ENCODE measurements at regions not wholly inside any gene's neighbourhood (a gene's known extent, or its start where the extent isn't known, plus 50 kb on each side); places are given as distances from the start of the nearest gene placed in this dataset.

DNA sequence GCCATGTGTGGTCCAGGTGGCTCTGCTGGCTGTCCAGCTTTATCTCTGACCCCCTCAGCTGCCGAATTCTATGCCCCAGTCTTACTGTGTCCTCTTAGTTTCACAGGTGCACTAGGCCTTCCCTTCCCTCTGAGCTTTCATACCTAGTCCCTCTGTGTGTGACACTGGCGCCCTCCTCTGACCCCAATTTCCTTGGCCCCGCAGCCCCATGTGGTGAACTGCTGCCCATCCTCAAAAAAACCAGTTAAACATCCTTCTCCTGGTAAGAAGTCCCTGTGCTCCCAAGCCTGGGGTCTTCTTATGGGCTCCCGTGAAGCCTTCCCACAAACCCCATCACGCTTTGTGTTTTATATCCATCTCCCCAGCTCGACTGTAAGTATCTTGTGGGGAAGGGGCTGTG is 93.9 kb upstream of the TSPAN2 start:
- TF ChIP-seq, protein P1, sequence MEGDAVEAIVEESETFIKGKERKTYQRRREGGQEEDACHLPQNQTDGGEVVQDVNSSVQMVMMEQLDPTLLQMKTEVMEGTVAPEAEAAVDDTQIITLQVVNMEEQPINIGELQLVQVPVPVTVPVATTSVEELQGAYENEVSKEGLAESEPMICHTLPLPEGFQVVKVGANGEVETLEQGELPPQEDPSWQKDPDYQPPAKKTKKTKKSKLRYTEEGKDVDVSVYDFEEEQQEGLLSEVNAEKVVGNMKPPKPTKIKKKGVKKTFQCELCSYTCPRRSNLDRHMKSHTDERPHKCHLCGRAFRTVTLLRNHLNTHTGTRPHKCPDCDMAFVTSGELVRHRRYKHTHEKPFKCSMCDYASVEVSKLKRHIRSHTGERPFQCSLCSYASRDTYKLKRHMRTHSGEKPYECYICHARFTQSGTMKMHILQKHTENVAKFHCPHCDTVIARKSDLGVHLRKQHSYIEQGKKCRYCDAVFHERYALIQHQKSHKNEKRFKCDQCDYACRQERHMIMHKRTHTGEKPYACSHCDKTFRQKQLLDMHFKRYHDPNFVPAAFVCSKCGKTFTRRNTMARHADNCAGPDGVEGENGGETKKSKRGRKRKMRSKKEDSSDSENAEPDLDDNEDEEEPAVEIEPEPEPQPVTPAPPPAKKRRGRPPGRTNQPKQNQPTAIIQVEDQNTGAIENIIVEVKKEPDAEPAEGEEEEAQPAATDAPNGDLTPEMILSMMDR (conservative IDR thresholded peaks at IDR 0.05; ENCODE audit: low read depth, low read length): peak; percentile 26
- no peak for DNase-seq (ENCODE audit: low read depth)
- no peak overlapping the region for H3K4me3 ChIP-seq (ENCODE audit: low read depth, low read length)

DNA sequence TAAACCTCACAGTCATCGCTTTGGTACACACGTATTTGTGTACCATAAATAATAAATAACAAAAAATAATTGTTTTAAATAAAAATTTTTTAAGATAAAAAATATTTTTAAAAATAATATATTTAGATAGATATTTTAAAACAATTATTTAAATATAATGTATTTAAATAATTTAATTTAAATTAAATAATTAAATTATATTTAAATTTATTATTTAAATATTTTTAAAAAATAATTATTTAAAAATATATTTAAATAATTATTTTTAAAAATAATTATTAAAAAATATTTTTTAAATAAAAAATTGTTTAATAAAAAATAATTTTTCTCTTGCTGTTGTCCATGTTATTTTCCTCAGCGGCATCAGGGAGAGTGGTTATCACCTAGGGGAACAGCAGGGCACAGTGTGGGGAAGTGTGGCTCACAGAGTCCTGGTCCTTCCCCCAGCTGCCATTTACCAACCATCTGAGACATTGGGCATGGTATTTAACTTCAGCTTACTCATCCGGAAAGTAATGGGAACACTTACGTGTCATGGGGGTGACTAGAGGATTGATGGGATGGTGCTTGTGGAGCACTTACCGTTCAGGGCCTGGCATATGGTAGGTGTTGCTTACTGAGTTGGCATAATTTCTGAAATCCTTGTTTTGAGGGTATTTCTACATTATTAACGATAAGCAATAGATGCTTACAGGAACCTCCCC is 92.9 kb upstream of the TSPAN2 start:
- H3K4me3 ChIP-seq (ENCODE audit: low read depth, low read length): no peak overlapping the region
- DNase-seq (ENCODE audit: low read depth): peak; percentile 56
- TF ChIP-seq, protein P1 (conservative IDR thresholded peaks at IDR 0.05; ENCODE audit: low read depth, low read length): no peak

DNA sequence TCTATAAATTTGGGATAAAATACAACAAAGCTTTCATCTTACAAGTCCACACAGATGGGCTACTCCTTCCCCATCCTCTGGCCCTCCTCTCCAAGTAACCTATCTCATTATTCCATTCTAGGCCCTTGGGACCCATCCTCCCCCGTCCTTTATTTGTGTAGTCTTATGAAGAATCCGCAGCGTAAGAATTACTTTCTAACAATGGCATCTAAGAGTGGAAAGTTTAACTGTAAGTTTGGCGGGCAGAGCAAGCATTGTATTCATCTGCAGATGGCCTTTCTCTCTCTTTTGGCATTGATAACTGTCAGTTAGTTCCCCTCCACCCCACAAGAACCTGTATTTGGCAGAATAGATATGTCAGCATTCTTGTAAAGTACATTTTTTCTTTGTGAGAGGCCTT is 91.9 kb upstream of the TSPAN2 start:
- TF ChIP-seq, protein P1 (conservative IDR thresholded peaks at IDR 0.05; ENCODE audit: low read depth, low read length): no peak
- no peak for DNase-seq (ENCODE audit: low read depth)
- no peak overlapping the region for H3K4me3 ChIP-seq (ENCODE audit: low read depth, low read length)

DNA sequence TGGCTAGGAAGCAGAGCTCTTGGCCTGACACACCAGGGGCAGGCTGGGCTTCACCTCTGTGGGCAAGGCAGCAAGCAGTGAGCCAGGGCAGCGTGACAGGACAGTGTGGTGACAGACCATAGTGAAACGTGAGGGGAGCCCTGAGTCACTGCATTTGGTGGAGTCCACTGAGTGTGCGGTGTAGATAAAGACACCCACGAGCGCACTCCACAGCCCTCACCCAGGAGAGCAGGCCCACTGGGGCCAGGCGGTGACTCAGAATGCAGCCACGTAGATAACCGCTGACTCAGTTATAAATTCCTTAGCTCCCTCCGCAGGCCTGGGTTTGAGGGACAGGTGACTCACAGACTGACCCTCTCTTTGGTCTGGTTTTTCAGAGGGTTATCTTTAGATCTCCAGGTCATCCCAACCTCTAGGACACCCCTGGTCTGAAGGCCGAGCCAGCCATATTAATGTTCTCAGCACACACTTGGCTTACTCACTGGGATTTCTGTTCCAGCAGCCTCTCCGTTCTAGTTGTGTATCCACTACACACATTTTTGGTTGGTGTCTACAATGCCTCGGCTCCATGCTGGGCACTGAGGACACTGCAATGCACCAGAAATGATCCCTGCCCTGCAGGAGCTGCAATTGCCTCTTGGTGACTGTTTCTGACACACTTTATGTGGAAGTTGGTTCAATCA is 90.2 kb upstream of the TSPAN2 start:
- TF ChIP-seq, protein P1 (conservative IDR thresholded peaks at IDR 0.05; ENCODE audit: low read depth, low read length): no peak
- no peak overlapping the region for H3K4me3 ChIP-seq (ENCODE audit: low read depth, low read length)
- DNase-seq (ENCODE audit: low read depth): peak; percentile 90

DNA sequence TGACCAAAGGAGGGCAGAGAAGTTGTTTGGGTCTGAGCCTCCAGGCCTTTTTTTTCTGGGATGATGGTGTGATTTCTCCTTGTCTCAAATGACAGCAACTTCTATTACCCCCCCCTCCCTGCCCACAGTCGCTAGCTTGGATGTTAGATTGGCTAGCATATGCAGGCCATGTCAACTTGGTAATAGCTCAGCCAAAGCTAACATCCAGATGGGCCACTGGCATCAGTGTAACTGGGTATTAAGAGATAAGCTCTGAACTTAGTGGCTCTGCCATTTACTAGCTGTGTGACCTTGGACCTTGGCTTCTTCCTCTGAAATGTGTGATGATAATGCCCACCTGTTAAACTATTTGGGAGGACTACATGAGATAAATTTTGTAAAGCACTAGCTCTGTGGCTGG is 86.9 kb upstream of the TSPAN2 start:
- TF ChIP-seq, protein P1 (conservative IDR thresholded peaks at IDR 0.05; ENCODE audit: low read depth, low read length): no peak
- no peak overlapping the region for H3K4me3 ChIP-seq (ENCODE audit: low read depth, low read length)
- no peak for DNase-seq (ENCODE audit: low read depth)

DNA sequence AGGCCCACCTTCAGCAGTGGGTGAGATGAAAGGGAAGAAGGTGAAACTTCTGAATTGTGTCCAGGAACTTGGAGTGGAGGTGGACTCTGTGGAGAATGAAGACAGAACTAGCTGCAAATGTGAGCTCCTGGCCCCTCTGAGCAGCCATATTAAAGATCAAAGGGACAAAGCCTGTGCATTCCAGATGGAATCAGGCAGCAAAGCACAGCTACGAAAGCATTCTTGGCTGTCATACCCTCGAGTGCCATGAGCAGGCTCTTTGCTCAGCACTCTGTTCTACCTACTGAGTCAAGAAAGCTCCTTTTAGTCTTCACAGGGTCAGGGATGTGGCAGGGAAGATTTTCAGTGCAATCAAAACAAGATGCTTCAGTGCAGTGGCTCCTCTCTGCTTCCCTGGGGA is 86.3 kb upstream of the TSPAN2 start:
- no peak overlapping the region for H3K4me3 ChIP-seq (ENCODE audit: low read depth, low read length)
- DNase-seq (ENCODE audit: low read depth): no peak
- TF ChIP-seq, protein P1 (conservative IDR thresholded peaks at IDR 0.05; ENCODE audit: low read depth, low read length): no peak

DNA sequence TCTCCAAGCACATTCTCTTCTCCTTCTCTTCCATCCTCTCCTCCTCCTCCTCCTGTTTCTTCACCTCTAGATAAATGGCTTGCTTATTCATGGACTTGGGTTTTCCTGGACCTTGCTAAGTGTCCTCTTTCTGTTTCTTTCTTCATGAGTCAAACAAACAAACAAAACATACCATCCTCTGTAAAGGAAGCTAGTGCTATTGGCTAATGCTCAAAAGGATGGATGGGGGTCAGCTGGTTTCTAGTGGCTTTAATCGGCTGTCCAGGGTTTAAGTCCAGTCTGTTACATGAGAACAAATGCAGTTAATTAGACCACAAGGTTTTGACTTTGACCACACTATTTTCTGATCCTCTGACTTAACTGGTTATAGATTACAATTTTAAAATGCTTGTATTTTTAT is 83.8 kb upstream of the TSPAN2 start:
- TF ChIP-seq, protein P1 (conservative IDR thresholded peaks at IDR 0.05; ENCODE audit: low read depth, low read length): no peak
- H3K4me3 ChIP-seq (ENCODE audit: low read depth, low read length): no peak overlapping the region
- no peak for DNase-seq (ENCODE audit: low read depth)

Measured in epithelial cell of proximal tubule (primary cell).